ENCODE measurements at regions not wholly inside any gene's neighbourhood (a gene's known extent, or its start where the extent isn't known, plus 50 kb on each side); places are given as distances from the start of the nearest gene placed in this dataset.

DNA sequence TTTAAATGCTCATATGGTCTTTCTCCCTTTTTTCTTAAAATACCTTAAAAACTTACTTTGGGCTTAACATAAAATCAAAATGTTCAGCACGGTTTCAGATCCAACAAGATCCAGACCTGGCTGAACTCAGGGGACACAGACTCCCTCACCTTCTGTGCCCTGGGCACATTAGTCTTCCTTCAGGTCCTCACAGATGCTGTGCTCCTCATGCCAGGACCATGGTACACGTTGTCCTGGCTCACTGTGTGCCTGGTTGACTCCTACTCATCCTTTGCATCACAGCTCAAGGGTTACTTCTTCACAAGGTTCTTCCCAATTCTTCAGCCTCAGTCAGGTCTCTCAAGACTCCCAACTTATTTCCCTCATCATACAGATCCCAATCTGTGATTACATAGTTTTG, 73.6 kb upstream of the TCF21 start:
- H3K9me3 ChIP-seq (replicated peaks; ENCODE audit: low read length): peaks cover 4% of the 10 kb centered on the region
- no peaks in the 10 kb centered on the region for H3K27me3 ChIP-seq (ENCODE audit: control insufficient read depth, insufficient read depth, low read length)
- H3K36me3 ChIP-seq (ENCODE audit: insufficient read depth, low read length): no peaks in the 10 kb centered on the region
- no peak overlapping the region for H3K4me3 ChIP-seq (ENCODE audit: low read length)
- peak overlapping the region; percentile 12 for H3K4me2 ChIP-seq (ENCODE audit: low read length)
- H3K9ac ChIP-seq (ENCODE audit: low read depth, low read length): no peak overlapping the region
- H3K4me1 ChIP-seq (ENCODE audit: control insufficient read depth, insufficient read depth, low read length): peaks cover 23% of the 10 kb centered on the region

DNA sequence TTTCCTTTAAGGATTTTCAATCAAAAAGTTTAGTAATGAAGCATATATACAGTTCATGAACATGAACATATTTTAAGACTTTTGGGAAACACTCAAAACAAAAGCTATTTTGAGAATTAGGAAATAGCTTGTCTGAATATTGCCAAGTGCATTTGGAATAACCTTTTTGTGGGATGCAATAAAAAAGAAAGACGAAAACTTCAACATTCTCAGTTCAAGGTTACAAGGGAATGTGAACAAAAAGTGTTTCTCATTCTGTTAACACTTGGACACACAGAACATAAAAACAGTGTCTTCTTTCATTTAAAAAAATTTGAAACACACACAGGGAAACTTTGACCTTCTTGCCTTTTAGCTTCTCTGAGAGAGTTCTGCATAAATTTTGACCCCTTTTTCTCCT, 72.7 kb upstream of the TCF21 start:
- Histone ChIP-seq H3K9me3 (replicated peaks; ENCODE audit: low read length) (peaks cover 4% of the 10 kb centered on the region), H3K4me2 (ENCODE audit: low read length) (no peak overlapping the region), H3K4me1 (ENCODE audit: control insufficient read depth, insufficient read depth, low read length) (peaks cover 23% of the 10 kb centered on the region), H3K9ac (ENCODE audit: low read depth, low read length) (no peak overlapping the region), H3K27me3 (ENCODE audit: control insufficient read depth, insufficient read depth, low read length) (no peaks in the 10 kb centered on the region), H3K4me3 (ENCODE audit: low read length) (no peak overlapping the region), H3K36me3 (ENCODE audit: insufficient read depth, low read length) (no peaks in the 10 kb centered on the region)

DNA sequence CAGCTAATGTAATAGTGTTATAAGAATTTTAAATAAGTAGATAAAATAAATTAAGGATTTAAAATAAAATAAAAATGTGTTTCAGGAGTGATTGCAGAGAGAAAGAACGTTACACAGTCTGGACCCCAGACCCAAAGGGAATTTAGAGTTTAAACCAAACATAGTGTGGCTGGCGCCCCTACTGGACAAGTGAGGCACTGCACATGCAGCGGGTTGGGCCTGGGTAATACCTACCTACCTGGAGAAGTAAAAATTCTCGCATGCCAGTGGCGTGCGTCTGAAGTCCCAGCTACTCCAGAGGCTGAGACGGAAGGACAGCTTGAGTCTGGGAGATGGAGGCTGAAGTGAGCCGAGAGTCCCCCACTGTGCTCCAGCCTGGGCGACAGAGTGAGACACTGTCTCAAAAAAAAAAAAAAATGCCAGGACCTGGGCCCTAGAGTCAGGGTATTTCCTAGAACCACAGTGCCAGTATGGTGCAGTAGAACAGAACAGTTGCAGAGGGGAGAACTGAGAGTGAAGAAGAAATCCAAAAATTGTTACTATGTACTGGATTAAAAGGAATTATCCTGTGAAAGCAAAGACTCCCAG, 71.4 kb upstream of the TCF21 start:
- Histone ChIP-seq H3K4me1 (ENCODE audit: control insufficient read depth, insufficient read depth, low read length) (peaks cover 23% of the 10 kb centered on the region), H3K4me3 (ENCODE audit: low read length) (no peak overlapping the region), H3K36me3 (ENCODE audit: insufficient read depth, low read length) (no peaks in the 10 kb centered on the region), H3K9me3 (replicated peaks; ENCODE audit: low read length) (peaks cover 3% of the 10 kb centered on the region), H3K4me2 (ENCODE audit: low read length) (no peak overlapping the region), H3K27me3 (ENCODE audit: control insufficient read depth, insufficient read depth, low read length) (no peaks in the 10 kb centered on the region), H3K9ac (ENCODE audit: low read depth, low read length) (no peak overlapping the region)

- no peak overlapping the region for H3K9ac ChIP-seq (ENCODE audit: low read depth, low read length)
- H3K36me3 ChIP-seq (ENCODE audit: insufficient read depth, low read length): no peaks in the 10 kb centered on the region
- no peak overlapping the region for H3K4me3 ChIP-seq (ENCODE audit: low read length)
- H3K9me3 ChIP-seq (replicated peaks; ENCODE audit: low read length): no peaks in the 10 kb centered on the region
- no peaks in the 10 kb centered on the region for H3K27me3 ChIP-seq (ENCODE audit: control insufficient read depth, insufficient read depth, low read length)
- H3K4me1 ChIP-seq (ENCODE audit: control insufficient read depth, insufficient read depth, low read length): peaks cover 23% of the 10 kb centered on the region
- no peak overlapping the region for H3K4me2 ChIP-seq (ENCODE audit: low read length)
These were observed 70.6 kb upstream of the TCF21 start for GRCh38 chr6:133818320-133818719.

GRCh38 chr6:133820208-133820607, 68.7 kb upstream of the TCF21 start:
- no peaks in the 10 kb centered on the region for H3K36me3 ChIP-seq (ENCODE audit: insufficient read depth, low read length)
- H3K4me2 ChIP-seq (ENCODE audit: low read length): no peak overlapping the region
- no peaks in the 10 kb centered on the region for H3K9me3 ChIP-seq (replicated peaks; ENCODE audit: low read length)
- peaks cover 14% of the 10 kb centered on the region for H3K4me1 ChIP-seq (ENCODE audit: control insufficient read depth, insufficient read depth, low read length)
- no peaks in the 10 kb centered on the region for H3K27me3 ChIP-seq (ENCODE audit: control insufficient read depth, insufficient read depth, low read length)
- H3K9ac ChIP-seq (ENCODE audit: low read depth, low read length): no peak overlapping the region
- no peak overlapping the region for H3K4me3 ChIP-seq (ENCODE audit: low read length)

- Histone ChIP-seq H3K9me3 (replicated peaks; ENCODE audit: low read length) (no peaks in the 10 kb centered on the region), H3K4me1 (ENCODE audit: control insufficient read depth, insufficient read depth, low read length) (no peaks in the 10 kb centered on the region), H3K36me3 (ENCODE audit: insufficient read depth, low read length) (no peaks in the 10 kb centered on the region), H3K4me3 (ENCODE audit: low read length) (no peak overlapping the region), H3K4me2 (ENCODE audit: low read length) (no peak overlapping the region), H3K9ac (ENCODE audit: low read depth, low read length) (no peak overlapping the region), H3K27me3 (ENCODE audit: control insufficient read depth, insufficient read depth, low read length) (no peaks in the 10 kb centered on the region)
These were observed 61.1 kb upstream of the TCF21 start for GRCh38 chr6:133827766-133828165.

DNA sequence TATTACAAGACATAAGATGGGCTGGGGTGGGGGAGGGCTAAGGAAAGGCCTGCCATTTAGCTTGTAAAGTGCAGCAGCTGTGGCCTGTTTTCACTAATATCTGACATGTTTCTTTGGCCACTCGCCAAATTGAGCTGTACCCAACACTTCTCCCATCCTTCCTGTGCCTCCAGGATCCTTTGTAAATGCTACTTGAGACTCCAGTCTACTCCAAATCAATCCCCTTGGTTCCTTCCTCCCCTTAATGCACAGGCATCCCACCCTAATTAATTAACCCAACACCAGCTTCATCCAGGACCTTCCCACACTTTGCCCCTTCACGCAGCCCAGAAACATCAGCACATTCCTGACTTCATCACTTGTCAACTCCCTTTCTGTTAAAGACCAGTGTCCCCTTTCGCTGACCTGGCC, 55.0 kb upstream of the TCF21 start:
- no peak overlapping the region for H3K9ac ChIP-seq (ENCODE audit: low read depth, low read length)
- H3K4me3 ChIP-seq (ENCODE audit: low read length): no peak overlapping the region
- no peaks in the 10 kb centered on the region for H3K36me3 ChIP-seq (ENCODE audit: insufficient read depth, low read length)
- no peaks in the 10 kb centered on the region for H3K9me3 ChIP-seq (replicated peaks; ENCODE audit: low read length)
- H3K27me3 ChIP-seq (ENCODE audit: control insufficient read depth, insufficient read depth, low read length): no peaks in the 10 kb centered on the region
- no peak overlapping the region for H3K4me2 ChIP-seq (ENCODE audit: low read length)
- H3K4me1 ChIP-seq (ENCODE audit: control insufficient read depth, insufficient read depth, low read length): peaks cover 7% of the 10 kb centered on the region

- H3K27me3 ChIP-seq (ENCODE audit: control insufficient read depth, insufficient read depth, low read length): no peaks in the 10 kb centered on the region
- no peak overlapping the region for H3K4me2 ChIP-seq (ENCODE audit: low read length)
- H3K4me3 ChIP-seq (ENCODE audit: low read length): no peak overlapping the region
- H3K9me3 ChIP-seq (replicated peaks; ENCODE audit: low read length): no peaks in the 10 kb centered on the region
- no peaks in the 10 kb centered on the region for H3K36me3 ChIP-seq (ENCODE audit: insufficient read depth, low read length)
- H3K4me1 ChIP-seq (ENCODE audit: control insufficient read depth, insufficient read depth, low read length): peaks cover 7% of the 10 kb centered on the region
- H3K9ac ChIP-seq (ENCODE audit: low read depth, low read length): no peak overlapping the region
These were observed 54.3 kb upstream of the TCF21 start for GRCh38 chr6:133834472-133835170.

DNA sequence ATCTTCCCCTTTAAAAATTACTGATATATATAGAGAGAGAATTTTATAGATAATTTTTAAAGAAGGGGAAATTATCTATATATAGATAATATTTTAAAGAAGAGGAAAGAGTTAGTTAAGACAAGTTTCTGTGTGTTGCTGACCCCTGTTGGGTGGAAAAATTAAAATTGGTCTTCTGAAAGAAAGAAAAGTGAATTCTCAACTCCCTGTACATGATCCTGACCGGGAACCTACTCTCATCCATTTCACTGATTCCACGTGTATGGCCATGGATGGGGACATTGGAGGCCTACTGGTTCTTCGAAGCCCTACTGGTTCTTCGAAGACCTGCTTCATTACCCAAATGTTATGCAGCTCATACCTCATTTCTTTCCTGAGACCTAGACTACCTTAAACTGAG, 53.0 kb upstream of the TCF21 start:
- no peak overlapping the region for H3K9ac ChIP-seq (ENCODE audit: low read depth, low read length)
- H3K4me3 ChIP-seq (ENCODE audit: low read length): no peak overlapping the region
- no peak overlapping the region for H3K4me2 ChIP-seq (ENCODE audit: low read length)
- H3K9me3 ChIP-seq (replicated peaks; ENCODE audit: low read length): no peaks in the 10 kb centered on the region
- H3K4me1 ChIP-seq (ENCODE audit: control insufficient read depth, insufficient read depth, low read length): peaks cover 7% of the 10 kb centered on the region
- no peaks in the 10 kb centered on the region for H3K27me3 ChIP-seq (ENCODE audit: control insufficient read depth, insufficient read depth, low read length)
- no peaks in the 10 kb centered on the region for H3K36me3 ChIP-seq (ENCODE audit: insufficient read depth, low read length)

DNA sequence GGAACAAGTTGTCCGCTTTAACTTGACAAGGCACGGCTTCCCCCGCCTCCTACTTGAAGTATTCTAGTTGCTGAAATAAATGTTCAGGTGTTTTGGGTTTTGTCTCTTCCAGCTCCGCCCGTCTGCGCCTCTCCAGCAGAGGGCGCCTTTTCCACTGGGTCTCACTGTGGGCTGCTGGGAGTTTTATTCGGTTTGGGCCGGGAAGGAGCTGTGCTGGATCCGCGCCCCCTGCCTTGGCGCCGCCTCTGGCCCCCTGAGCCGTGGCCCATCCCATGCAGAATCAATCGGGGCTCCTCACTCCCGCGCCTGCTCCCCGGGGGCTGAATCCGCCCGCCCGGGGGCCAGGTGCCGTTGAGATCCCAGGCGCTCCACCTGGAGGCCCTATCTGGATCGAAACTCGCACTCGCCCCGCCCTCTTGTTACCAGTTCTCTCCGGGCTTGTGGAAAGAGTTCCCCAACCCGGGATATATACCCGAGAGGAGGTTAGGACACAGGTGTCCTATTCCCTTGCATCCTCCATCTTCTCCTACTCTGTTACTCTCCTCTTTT, 51.0 kb upstream of the TCF21 start:
- peaks cover 7% of the 10 kb centered on the region for H3K4me1 ChIP-seq (ENCODE audit: control insufficient read depth, insufficient read depth, low read length)
- H3K36me3 ChIP-seq (ENCODE audit: insufficient read depth, low read length): no peaks in the 10 kb centered on the region
- H3K27me3 ChIP-seq (ENCODE audit: control insufficient read depth, insufficient read depth, low read length): no peaks in the 10 kb centered on the region
- no peak overlapping the region for H3K9ac ChIP-seq (ENCODE audit: low read depth, low read length)
- no peaks in the 10 kb centered on the region for H3K9me3 ChIP-seq (replicated peaks; ENCODE audit: low read length)
- peak overlapping the region; percentile 42 for H3K4me2 ChIP-seq (ENCODE audit: low read length)
- no peak overlapping the region for H3K4me3 ChIP-seq (ENCODE audit: low read length)
